ENCODE measurements at regions not wholly inside any gene's neighbourhood (a gene's known extent, or its start where the extent isn't known, plus 50 kb on each side); places are given as distances from the start of the nearest gene placed in this dataset.

- no peak for ATAC-seq
- intact Hi-C loops (cut with DNase I), result no loop called here
- no peak for DNase-seq (ENCODE audit: missing footprints)
These were observed 219.2 kb upstream of the P2RY1 start for GRCh38 chr3:152615681-152616080.

GRCh38 chr3:152617609-152618008, 217.3 kb upstream of the P2RY1 start:
- intact Hi-C loops (cut with DNase I), result no loop called here
- ATAC-seq, result no peak

GRCh38 chr3:152618529-152618928, 216.4 kb upstream of the P2RY1 start:
- DNase-seq (ENCODE audit: missing footprints), result no peak
- intact Hi-C loops (cut with DNase I), result no loop called here
- ATAC-seq, result no peak

More at GRCh38 chr3:152617609-152618008, 217.3 kb upstream of the P2RY1 start:
- DNase-seq (ENCODE audit: missing footprints), result no peak

GRCh38 chr3:152619691-152620090, 215.2 kb upstream of the P2RY1 start:
- intact Hi-C loops (cut with DNase I), result no loop called here
- DNase-seq (ENCODE audit: missing footprints), result no peak
- ATAC-seq, result no peak

GRCh38 chr3:152620395-152620794, 214.5 kb upstream of the P2RY1 start:
- intact Hi-C loops (cut with DNase I), result no loop called here
- peak; percentile 64 for ATAC-seq
- peak; percentile 25 for DNase-seq (ENCODE audit: missing footprints)

GRCh38 chr3:152621006-152621868, 213.7 kb upstream of the P2RY1 start:
- no peak for DNase-seq (ENCODE audit: missing footprints)
- intact Hi-C loops (cut with DNase I), result no loop called here
- ATAC-seq, result peak; percentile 61

GRCh38 chr3:152621967-152622810, 212.7 kb upstream of the P2RY1 start:
- DNase-seq (ENCODE audit: missing footprints) (no peak), ATAC-seq (peak; percentile 32)
- intact Hi-C loops (cut with DNase I), result no loop called here

GRCh38 chr3:152622811-152623167, 212.1 kb upstream of the P2RY1 start:
- DNase-seq (ENCODE audit: missing footprints) (no peak), ATAC-seq (no peak)
- intact Hi-C loops (cut with DNase I), result no loop called here

GRCh38 chr3:152623286-152623911, 211.5 kb upstream of the P2RY1 start:
- DNase-seq (ENCODE audit: missing footprints) (no peak), ATAC-seq (no peak)
- intact Hi-C loops (cut with DNase I), result no loop called here

- DNase-seq (ENCODE audit: missing footprints), result no peak
- intact Hi-C loops (cut with DNase I), result no loop called here
- ATAC-seq, result no peak
These were observed 208.7 kb upstream of the P2RY1 start for GRCh38 chr3:152626226-152626625.

GRCh38 chr3:152628496-152628895, 206.4 kb upstream of the P2RY1 start:
- DNase-seq (ENCODE audit: missing footprints) (no peak), ATAC-seq (no peak)
- intact Hi-C loops (cut with DNase I), result no loop called here

- DNase-seq (ENCODE audit: missing footprints), result no peak
- no peak for ATAC-seq
- intact Hi-C loops (cut with DNase I), result no loop called here
These were observed 205.4 kb upstream of the P2RY1 start for GRCh38 chr3:152629363-152630122.

- ATAC-seq, result no peak
- no peak for DNase-seq (ENCODE audit: missing footprints)
- intact Hi-C loops (cut with DNase I), result no loop called here
These were observed 199.5 kb upstream of the P2RY1 start for GRCh38 chr3:152635389-152635788.

GRCh38 chr3:152636651-152637050, 198.3 kb upstream of the P2RY1 start:
- no peak for ATAC-seq
- DNase-seq (ENCODE audit: missing footprints), result no peak
- intact Hi-C loops (cut with DNase I), result no loop called here

GRCh38 chr3:152638214-152638613, 196.7 kb upstream of the P2RY1 start:
- no peak for DNase-seq (ENCODE audit: missing footprints)
- no peak for ATAC-seq
- intact Hi-C loops (cut with DNase I), result no loop called here

- DNase-seq (ENCODE audit: missing footprints) (no peak), ATAC-seq (peak; percentile 72)
- intact Hi-C loops (cut with DNase I), result no loop called here
These were observed 196.1 kb upstream of the P2RY1 start for GRCh38 chr3:152638707-152639450.

- intact Hi-C loops (cut with DNase I), result no loop called here
- ATAC-seq (no peak), DNase-seq (ENCODE audit: missing footprints) (no peak)
These were observed 193.7 kb upstream of the P2RY1 start for GRCh38 chr3:152641198-152641597.

GRCh38 chr3:152642658-152643057, 192.3 kb upstream of the P2RY1 start:
- ATAC-seq, result no peak

More at GRCh38 chr3:152642658-152643057, 192.3 kb upstream of the P2RY1 start:
- intact Hi-C loops (cut with DNase I), result no loop called here
- no peak for DNase-seq (ENCODE audit: missing footprints)

All from Right ventricle myocardium inferior (tissue), 1 donor.